ENCODE measurements at regions not wholly inside any gene's neighbourhood (a gene's known extent, or its start where the extent isn't known, plus 50 kb on each side); places are given as distances from the start of the nearest gene placed in this dataset.

DNA sequence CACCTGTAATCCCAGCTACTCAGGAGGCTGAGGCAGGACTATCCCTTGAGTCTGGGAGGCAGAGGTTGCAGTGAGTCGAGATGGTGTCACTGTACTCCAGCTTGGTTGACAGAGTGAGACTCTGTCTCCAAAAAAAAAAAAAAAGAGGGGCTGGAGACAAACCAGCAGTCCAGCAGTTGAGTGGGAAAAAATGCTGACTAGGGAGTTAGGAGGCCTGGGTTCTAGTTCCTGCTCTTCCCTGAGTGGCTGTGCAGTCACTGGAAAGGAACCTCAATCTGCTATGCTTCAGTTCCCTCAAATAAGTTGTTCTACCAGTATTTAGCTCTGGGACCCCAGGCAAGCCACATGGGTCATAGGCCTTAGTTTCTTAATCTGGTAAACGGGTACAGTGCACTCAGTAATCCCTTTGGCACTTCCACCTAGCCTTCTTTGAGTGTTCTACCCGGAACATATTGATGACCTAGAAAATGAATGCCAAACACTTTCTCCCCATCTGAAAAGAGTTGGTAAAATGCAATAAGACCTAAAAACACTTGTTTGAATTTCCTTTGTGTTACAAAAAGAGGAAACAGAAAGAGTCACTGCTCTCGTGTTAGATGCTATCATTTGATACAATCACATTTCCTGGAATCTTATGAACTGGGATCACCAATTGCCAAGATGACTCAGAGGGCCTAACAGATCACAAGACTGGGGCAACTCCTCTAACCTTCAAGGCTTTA is 99.3 kb upstream of the EGFL6 start (continued):
- TF ChIP-seq, protein P1, sequence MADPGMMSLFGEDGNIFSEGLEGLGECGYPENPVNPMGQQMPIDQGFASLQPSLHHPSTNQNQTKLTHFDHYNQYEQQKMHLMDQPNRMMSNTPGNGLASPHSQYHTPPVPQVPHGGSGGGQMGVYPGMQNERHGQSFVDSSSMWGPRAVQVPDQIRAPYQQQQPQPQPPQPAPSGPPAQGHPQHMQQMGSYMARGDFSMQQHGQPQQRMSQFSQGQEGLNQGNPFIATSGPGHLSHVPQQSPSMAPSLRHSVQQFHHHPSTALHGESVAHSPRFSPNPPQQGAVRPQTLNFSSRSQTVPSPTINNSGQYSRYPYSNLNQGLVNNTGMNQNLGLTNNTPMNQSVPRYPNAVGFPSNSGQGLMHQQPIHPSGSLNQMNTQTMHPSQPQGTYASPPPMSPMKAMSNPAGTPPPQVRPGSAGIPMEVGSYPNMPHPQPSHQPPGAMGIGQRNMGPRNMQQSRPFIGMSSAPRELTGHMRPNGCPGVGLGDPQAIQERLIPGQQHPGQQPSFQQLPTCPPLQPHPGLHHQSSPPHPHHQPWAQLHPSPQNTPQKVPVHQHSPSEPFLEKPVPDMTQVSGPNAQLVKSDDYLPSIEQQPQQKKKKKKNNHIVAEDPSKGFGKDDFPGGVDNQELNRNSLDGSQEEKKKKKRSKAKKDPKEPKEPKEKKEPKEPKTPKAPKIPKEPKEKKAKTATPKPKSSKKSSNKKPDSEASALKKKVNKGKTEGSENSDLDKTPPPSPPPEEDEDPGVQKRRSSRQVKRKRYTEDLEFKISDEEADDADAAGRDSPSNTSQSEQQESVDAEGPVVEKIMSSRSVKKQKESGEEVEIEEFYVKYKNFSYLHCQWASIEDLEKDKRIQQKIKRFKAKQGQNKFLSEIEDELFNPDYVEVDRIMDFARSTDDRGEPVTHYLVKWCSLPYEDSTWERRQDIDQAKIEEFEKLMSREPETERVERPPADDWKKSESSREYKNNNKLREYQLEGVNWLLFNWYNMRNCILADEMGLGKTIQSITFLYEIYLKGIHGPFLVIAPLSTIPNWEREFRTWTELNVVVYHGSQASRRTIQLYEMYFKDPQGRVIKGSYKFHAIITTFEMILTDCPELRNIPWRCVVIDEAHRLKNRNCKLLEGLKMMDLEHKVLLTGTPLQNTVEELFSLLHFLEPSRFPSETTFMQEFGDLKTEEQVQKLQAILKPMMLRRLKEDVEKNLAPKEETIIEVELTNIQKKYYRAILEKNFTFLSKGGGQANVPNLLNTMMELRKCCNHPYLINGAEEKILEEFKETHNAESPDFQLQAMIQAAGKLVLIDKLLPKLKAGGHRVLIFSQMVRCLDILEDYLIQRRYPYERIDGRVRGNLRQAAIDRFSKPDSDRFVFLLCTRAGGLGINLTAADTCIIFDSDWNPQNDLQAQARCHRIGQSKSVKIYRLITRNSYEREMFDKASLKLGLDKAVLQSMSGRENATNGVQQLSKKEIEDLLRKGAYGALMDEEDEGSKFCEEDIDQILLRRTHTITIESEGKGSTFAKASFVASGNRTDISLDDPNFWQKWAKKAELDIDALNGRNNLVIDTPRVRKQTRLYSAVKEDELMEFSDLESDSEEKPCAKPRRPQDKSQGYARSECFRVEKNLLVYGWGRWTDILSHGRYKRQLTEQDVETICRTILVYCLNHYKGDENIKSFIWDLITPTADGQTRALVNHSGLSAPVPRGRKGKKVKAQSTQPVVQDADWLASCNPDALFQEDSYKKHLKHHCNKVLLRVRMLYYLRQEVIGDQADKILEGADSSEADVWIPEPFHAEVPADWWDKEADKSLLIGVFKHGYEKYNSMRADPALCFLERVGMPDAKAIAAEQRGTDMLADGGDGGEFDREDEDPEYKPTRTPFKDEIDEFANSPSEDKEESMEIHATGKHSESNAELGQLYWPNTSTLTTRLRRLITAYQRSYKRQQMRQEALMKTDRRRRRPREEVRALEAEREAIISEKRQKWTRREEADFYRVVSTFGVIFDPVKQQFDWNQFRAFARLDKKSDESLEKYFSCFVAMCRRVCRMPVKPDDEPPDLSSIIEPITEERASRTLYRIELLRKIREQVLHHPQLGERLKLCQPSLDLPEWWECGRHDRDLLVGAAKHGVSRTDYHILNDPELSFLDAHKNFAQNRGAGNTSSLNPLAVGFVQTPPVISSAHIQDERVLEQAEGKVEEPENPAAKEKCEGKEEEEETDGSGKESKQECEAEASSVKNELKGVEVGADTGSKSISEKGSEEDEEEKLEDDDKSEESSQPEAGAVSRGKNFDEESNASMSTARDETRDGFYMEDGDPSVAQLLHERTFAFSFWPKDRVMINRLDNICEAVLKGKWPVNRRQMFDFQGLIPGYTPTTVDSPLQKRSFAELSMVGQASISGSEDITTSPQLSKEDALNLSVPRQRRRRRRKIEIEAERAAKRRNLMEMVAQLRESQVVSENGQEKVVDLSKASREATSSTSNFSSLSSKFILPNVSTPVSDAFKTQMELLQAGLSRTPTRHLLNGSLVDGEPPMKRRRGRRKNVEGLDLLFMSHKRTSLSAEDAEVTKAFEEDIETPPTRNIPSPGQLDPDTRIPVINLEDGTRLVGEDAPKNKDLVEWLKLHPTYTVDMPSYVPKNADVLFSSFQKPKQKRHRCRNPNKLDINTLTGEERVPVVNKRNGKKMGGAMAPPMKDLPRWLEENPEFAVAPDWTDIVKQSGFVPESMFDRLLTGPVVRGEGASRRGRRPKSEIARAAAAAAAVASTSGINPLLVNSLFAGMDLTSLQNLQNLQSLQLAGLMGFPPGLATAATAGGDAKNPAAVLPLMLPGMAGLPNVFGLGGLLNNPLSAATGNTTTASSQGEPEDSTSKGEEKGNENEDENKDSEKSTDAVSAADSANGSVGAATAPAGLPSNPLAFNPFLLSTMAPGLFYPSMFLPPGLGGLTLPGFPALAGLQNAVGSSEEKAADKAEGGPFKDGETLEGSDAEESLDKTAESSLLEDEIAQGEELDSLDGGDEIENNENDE (IDR thresholded peaks at IDR 0.05; ENCODE audit: insufficient replicate concordance, low read length): no peak
- TF ChIP-seq CHD1 (IDR thresholded peaks at IDR 0.05; ENCODE audit: low read depth, low read length): no peak
- no peak for TF ChIP-seq HDAC2 (IDR thresholded peaks at IDR 0.05; ENCODE audit: borderline replicate concordance in 1 of 2, low read depth in 2 of 2, low read length in 2 of 2)
- TF ChIP-seq BACH1 (IDR thresholded peaks at IDR 0.05; ENCODE audit: low read length): no peak
- TF ChIP-seq SIN3A (conservative IDR thresholded peaks at IDR 0.05 in 1 of 2, IDR thresholded peaks at IDR 0.05 in 1 of 2; ENCODE audit: low read depth in 1 of 2, low read length in 2 of 2): no peak
- TF ChIP-seq, protein P2, sequence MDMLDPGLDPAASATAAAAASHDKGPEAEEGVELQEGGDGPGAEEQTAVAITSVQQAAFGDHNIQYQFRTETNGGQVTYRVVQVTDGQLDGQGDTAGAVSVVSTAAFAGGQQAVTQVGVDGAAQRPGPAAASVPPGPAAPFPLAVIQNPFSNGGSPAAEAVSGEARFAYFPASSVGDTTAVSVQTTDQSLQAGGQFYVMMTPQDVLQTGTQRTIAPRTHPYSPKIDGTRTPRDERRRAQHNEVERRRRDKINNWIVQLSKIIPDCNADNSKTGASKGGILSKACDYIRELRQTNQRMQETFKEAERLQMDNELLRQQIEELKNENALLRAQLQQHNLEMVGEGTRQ (IDR thresholded peaks at IDR 0.05; ENCODE audit: low read length): no peak
- TF ChIP-seq SUZ12 (IDR thresholded peaks at IDR 0.05; ENCODE audit: low read length): no peak

Data from H1 (cell line).